GM23338 (cell line): ENCODE measurements at regions not wholly inside any gene's neighbourhood (a gene's known extent, or its start where the extent isn't known, plus 50 kb on each side); places are given as distances from the start of the nearest gene placed in this dataset.

Source experiments
- ATAC-seq: fragments of 200-7000 bp; cut with Tn5 transposase; 3 replicates; pipeline ENCODE4 v1.9.1; 2020
- DNase-seq: peaks from one replicate; pipeline ENCODE4 v3.0.0-alpha.2; 2015; ENCODE audit warnings: low spot score
- H2AFZ ChIP-seq: fragments of 200-600 bp; sonication (generic); 2 replicates; pipeline ENCODE4 v1.8.0; 2016; ENCODE audit warnings: antibody characterized with exemption, mild to moderate bottlenecking, moderate library complexity
- H3F3A ChIP-seq: fragments of 200-600 bp; sonication (generic); replicated peaks from 2 replicates; pipeline ENCODE4 v1.8.0; 2017; ENCODE audit warnings: antibody characterized with exemption, mixed run types, low read depth
- H3K27ac ChIP-seq: fragments of 200-600 bp; sonication (generic); 2 replicates; pipeline ENCODE4 v1.6.1; 2016; ENCODE audit warnings: low read depth
- H3K27me3 ChIP-seq: fragments of 200-600 bp; sonication (generic); 2 replicates; pipeline ENCODE4 v1.8.0; 2016; ENCODE audit warnings: mild to moderate bottlenecking, mixed run types, moderate library complexity; ENCODE audit not compliant: insufficient read depth
- H3K36me3 ChIP-seq: fragments of 200-600 bp; sonication (generic); 2 replicates; pipeline ENCODE4 v1.8.0; 2016; ENCODE audit warnings: mild to moderate bottlenecking; ENCODE audit not compliant: insufficient read depth
- H3K4me1 ChIP-seq: fragments of 200-600 bp; sonication (generic); 2 replicates; pipeline ENCODE4 v1.8.0; 2016; ENCODE audit warnings: mild to moderate bottlenecking, moderate library complexity; ENCODE audit not compliant: insufficient read depth
- H3K4me2 ChIP-seq: fragments of 200-600 bp; sonication (generic); 2 replicates; pipeline ENCODE4 v1.7.1; 2017; ENCODE audit warnings: mixed run types
- H3K4me3 ChIP-seq: fragments of 200-600 bp; sonication (generic); 2 replicates; pipeline ENCODE4 v1.6.1; 2016; ENCODE audit warnings: mixed run types
- H3K79me2 ChIP-seq: fragments of 200-600 bp; sonication (generic); replicated peaks from 2 replicates; pipeline ENCODE4 v1.8.0; 2017; ENCODE audit warnings: mild to moderate bottlenecking; ENCODE audit not compliant: insufficient read depth
- H3K9me2 ChIP-seq: fragments of 200-600 bp; sonication (generic); 2 replicates; pipeline ENCODE4 v1.8.0; 2017; ENCODE audit not compliant: insufficient read depth
- H4K20me1 ChIP-seq: fragments of 200-600 bp; sonication (generic); replicated peaks from 2 replicates; pipeline ENCODE4 v1.8.0; 2017; ENCODE audit warnings: mild to moderate bottlenecking; ENCODE audit not compliant: insufficient read depth
- H3K27ac Mint-ChIP-seq: 2 replicates; pipeline ENCODE4 v1.8.0; 2020; ENCODE audit warnings: inconsistent platforms, mild to moderate bottlenecking, moderate library complexity, mixed read lengths
- H3K27me3 Mint-ChIP-seq: 3 replicates; pipeline ENCODE4 v1.8.0; 2022; ENCODE audit warnings: low read depth, mild to moderate bottlenecking, moderate library complexity, mixed read lengths, inconsistent platforms; ENCODE audit not compliant: insufficient read depth, poor library complexity
- H3K36me3 Mint-ChIP-seq: 3 replicates; pipeline ENCODE4 v1.8.0; 2021; ENCODE audit warnings: low read depth, mild to moderate bottlenecking, inconsistent platforms, moderate library complexity, mixed read lengths
- H3K4me1 Mint-ChIP-seq: 3 replicates; pipeline ENCODE4 v1.8.0; 2020; ENCODE audit warnings: mild to moderate bottlenecking, inconsistent platforms, mixed read lengths
- H3K4me3 Mint-ChIP-seq: 3 replicates; pipeline ENCODE4 v1.8.0; 2021; ENCODE audit warnings: moderate library complexity, mild to moderate bottlenecking, inconsistent platforms, mixed read lengths
- H3K9me3 Mint-ChIP-seq: 3 replicates; pipeline ENCODE4 v1.8.0; 2020; ENCODE audit warnings: moderate library complexity, mild to moderate bottlenecking, inconsistent platforms, mixed read lengths
- CREB1 ChIP-seq: fragments of 250-450 bp; sonication (Bioruptor Pico); IDR thresholded peaks from 2 replicates; pipeline ENCODE4 v1.5.0; 2020; ENCODE audit warnings: low read depth, mild to moderate bottlenecking, moderate library complexity
- CTCF ChIP-seq, 2 experiments: fragments of 200-600 bp in 1 of 2; sonication (generic) in 1 of 2; conservative IDR thresholded peaks; 2 replicates each; pipeline versions ENCODE4 v1.5.1 to v1.6.1; 2016 to 2017; ENCODE audit warnings: antibody characterized with exemption in 2 of 2, low read depth in 2 of 2, mild to moderate bottlenecking in 2 of 2, moderate library complexity in 1 of 2
- EZH2 ChIP-seq: fragments of 200-600 bp; sonication (generic); IDR thresholded peaks from one replicate; pipeline ENCODE4 v1.8.0; 2017; ENCODE audit warnings: antibody characterized with exemption, mild to moderate bottlenecking, low read depth; ENCODE audit not compliant: unreplicated experiment
- EZH2phosphoT487 ChIP-seq: fragments of 200-600 bp; sonication (generic); IDR thresholded peaks from one replicate; pipeline ENCODE4 v1.8.1; 2018; ENCODE audit warnings: antibody characterized with exemption; ENCODE audit not compliant: unreplicated experiment
- JUNB ChIP-seq: IDR thresholded peaks from one replicate; pipeline ENCODE4 v1.6.1; 2016; ENCODE audit warnings: antibody characterized with exemption; ENCODE audit not compliant: unreplicated experiment
- NANOG ChIP-seq: IDR thresholded peaks from 2 replicates; pipeline ENCODE4 v1.6.1; 2016; ENCODE audit warnings: antibody characterized with exemption, borderline replicate concordance
- POLR2AphosphoS5 ChIP-seq: IDR thresholded peaks from 2 replicates; pipeline ENCODE4 v1.6.1; 2016; ENCODE audit warnings: antibody characterized with exemption, low read depth
- STAT1 ChIP-seq: IDR thresholded peaks from one replicate; pipeline ENCODE4 v1.6.1; 2016; ENCODE audit warnings: antibody characterized with exemption; ENCODE audit not compliant: unreplicated experiment
- ZNF114 ChIP-seq: fragments of 250-450 bp; sonication (Bioruptor Pico); IDR thresholded peaks from 2 replicates; pipeline ENCODE4 v1.5.0; 2020; ENCODE audit warnings: mild to moderate bottlenecking, moderate library complexity
- ZNF331 ChIP-seq: fragments of 250-450 bp; sonication (Bioruptor Pico); IDR thresholded peaks from 2 replicates; pipeline ENCODE4 v1.5.0; 2020; ENCODE audit warnings: low read depth, mild to moderate bottlenecking, moderate library complexity
- TF ChIP-seq, protein P1 (sequence below): IDR thresholded peaks from one replicate; pipeline ENCODE4 v1.6.1; 2018; ENCODE audit warnings: antibody characterized with exemption; ENCODE audit not compliant: unreplicated experiment
- TF ChIP-seq, protein P2 (sequence below): IDR thresholded peaks from 2 replicates; pipeline ENCODE4 v1.6.1; 2016; ENCODE audit warnings: antibody characterized with exemption
- TF ChIP-seq, protein P3 (sequence below): fragments of 250-450 bp; sonication (Bioruptor Pico); IDR thresholded peaks from 2 replicates; pipeline ENCODE4 v1.5.0; 2020; ENCODE audit warnings: mild to moderate bottlenecking, moderate library complexity

GRCh38 chr16:80164966-80165550 lies 375.7 kb upstream of the DYNLRB2 start:
- Histone ChIP-seq H3K9me2 (peaks cover 9% of the 10 kb centered on the region; the same call in 1 of the 2 replicates), H3K27ac (no peak overlapping the region), H3K4me3 (no peak overlapping the region), H3F3A (no peaks in the 10 kb centered on the region), H3K79me2 (no peaks in the 10 kb centered on the region), H3K36me3 (no peaks in the 10 kb centered on the region), H3K4me1 (no peaks in the 10 kb centered on the region), H2AFZ (no peak overlapping the region), H3K27me3 (no peaks in the 10 kb centered on the region), H3K4me2 (no peak overlapping the region), H4K20me1 (no peaks in the 10 kb centered on the region)
- Mint-ChIP-seq H3K4me3 (no peak overlapping the region), H3K27me3 (no peaks in the 10 kb centered on the region), H3K9me3 (peaks cover 5% of the 10 kb centered on the region; the same call in 1 of the 3 replicates), H3K4me1 (peaks cover 3% of the 10 kb centered on the region; the same call in 1 of the 3 replicates), H3K36me3 (no peaks in the 10 kb centered on the region), H3K27ac (no peak overlapping the region)
- no peak for ATAC-seq
- TF ChIP-seq CREB1 (CRISPR knock-in tag), result no peak
- TF ChIP-seq ZNF331 (CRISPR knock-in tag), result no peak
- TF ChIP-seq, protein P1, sequence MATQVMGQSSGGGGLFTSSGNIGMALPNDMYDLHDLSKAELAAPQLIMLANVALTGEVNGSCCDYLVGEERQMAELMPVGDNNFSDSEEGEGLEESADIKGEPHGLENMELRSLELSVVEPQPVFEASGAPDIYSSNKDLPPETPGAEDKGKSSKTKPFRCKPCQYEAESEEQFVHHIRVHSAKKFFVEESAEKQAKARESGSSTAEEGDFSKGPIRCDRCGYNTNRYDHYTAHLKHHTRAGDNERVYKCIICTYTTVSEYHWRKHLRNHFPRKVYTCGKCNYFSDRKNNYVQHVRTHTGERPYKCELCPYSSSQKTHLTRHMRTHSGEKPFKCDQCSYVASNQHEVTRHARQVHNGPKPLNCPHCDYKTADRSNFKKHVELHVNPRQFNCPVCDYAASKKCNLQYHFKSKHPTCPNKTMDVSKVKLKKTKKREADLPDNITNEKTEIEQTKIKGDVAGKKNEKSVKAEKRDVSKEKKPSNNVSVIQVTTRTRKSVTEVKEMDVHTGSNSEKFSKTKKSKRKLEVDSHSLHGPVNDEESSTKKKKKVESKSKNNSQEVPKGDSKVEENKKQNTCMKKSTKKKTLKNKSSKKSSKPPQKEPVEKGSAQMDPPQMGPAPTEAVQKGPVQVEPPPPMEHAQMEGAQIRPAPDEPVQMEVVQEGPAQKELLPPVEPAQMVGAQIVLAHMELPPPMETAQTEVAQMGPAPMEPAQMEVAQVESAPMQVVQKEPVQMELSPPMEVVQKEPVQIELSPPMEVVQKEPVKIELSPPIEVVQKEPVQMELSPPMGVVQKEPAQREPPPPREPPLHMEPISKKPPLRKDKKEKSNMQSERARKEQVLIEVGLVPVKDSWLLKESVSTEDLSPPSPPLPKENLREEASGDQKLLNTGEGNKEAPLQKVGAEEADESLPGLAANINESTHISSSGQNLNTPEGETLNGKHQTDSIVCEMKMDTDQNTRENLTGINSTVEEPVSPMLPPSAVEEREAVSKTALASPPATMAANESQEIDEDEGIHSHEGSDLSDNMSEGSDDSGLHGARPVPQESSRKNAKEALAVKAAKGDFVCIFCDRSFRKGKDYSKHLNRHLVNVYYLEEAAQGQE, result no peak
- no peak for TF ChIP-seq STAT1
- no peak for TF ChIP-seq CTCF (conservative IDR thresholded peaks at IDR 0.05; ENCODE audit: low read depth in 2 of 2)
- TF ChIP-seq JUNB, result no peak
- no peak for TF ChIP-seq EZH2phosphoT487
- no peak for TF ChIP-seq NANOG
- TF ChIP-seq EZH2, result no peak
- TF ChIP-seq, protein P2, sequence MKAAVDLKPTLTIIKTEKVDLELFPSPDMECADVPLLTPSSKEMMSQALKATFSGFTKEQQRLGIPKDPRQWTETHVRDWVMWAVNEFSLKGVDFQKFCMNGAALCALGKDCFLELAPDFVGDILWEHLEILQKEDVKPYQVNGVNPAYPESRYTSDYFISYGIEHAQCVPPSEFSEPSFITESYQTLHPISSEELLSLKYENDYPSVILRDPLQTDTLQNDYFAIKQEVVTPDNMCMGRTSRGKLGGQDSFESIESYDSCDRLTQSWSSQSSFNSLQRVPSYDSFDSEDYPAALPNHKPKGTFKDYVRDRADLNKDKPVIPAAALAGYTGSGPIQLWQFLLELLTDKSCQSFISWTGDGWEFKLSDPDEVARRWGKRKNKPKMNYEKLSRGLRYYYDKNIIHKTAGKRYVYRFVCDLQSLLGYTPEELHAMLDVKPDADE, result no peak
- no peak for TF ChIP-seq POLR2AphosphoS5
- no peak for TF ChIP-seq ZNF114
- TF ChIP-seq, protein P3, sequence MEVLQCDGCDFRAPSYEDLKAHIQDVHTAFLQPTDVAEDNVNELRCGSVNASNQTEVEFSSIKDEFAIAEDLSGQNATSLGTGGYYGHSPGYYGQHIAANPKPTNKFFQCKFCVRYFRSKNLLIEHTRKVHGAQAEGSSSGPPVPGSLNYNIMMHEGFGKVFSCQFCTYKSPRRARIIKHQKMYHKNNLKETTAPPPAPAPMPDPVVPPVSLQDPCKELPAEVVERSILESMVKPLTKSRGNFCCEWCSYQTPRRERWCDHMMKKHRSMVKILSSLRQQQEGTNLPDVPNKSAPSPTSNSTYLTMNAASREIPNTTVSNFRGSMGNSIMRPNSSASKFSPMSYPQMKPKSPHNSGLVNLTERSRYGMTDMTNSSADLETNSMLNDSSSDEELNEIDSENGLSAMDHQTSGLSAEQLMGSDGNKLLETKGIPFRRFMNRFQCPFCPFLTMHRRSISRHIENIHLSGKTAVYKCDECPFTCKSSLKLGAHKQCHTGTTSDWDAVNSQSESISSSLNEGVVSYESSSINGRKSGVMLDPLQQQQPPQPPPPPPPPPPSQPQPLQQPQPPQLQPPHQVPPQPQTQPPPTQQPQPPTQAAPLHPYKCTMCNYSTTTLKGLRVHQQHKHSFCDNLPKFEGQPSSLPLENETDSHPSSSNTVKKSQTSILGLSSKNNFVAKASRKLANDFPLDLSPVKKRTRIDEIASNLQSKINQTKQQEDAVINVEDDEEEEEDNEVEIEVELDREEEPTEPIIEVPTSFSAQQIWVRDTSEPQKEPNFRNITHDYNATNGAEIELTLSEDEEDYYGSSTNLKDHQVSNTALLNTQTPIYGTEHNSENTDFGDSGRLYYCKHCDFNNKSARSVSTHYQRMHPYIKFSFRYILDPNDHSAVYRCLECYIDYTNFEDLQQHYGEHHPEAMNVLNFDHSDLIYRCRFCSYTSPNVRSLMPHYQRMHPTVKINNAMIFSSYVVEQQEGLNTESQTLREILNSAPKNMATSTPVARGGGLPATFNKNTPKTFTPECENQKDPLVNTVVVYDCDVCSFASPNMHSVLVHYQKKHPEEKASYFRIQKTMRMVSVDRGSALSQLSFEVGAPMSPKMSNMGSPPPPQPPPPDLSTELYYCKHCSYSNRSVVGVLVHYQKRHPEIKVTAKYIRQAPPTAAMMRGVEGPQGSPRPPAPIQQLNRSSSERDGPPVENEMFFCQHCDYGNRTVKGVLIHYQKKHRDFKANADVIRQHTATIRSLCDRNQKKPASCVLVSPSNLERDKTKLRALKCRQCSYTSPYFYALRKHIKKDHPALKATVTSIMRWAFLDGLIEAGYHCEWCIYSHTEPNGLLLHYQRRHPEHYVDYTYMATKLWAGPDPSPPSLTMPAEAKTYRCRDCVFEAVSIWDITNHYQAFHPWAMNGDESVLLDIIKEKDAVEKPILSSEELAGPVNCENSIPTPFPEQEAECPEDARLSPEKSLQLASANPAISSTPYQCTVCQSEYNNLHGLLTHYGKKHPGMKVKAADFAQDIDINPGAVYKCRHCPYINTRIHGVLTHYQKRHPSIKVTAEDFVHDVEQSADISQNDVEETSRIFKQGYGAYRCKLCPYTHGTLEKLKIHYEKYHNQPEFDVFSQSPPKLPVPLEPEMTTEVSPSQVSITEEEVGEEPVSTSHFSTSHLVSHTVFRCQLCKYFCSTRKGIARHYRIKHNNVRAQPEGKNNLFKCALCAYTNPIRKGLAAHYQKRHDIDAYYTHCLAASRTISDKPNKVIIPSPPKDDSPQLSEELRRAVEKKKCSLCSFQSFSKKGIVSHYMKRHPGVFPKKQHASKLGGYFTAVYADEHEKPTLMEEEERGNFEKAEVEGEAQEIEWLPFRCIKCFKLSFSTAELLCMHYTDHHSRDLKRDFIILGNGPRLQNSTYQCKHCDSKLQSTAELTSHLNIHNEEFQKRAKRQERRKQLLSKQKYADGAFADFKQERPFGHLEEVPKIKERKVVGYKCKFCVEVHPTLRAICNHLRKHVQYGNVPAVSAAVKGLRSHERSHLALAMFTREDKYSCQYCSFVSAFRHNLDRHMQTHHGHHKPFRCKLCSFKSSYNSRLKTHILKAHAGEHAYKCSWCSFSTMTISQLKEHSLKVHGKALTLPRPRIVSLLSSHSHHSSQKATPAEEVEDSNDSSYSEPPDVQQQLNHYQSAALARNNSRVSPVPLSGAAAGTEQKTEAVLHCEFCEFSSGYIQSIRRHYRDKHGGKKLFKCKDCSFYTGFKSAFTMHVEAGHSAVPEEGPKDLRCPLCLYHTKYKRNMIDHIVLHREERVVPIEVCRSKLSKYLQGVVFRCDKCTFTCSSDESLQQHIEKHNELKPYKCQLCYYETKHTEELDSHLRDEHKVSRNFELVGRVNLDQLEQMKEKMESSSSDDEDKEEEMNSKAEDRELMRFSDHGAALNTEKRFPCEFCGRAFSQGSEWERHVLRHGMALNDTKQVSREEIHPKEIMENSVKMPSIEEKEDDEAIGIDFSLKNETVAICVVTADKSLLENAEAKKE (CRISPR knock-in tag), result no peak
- DNase-seq, result no peak
